Esophagus muscularis mucosa (tissue), 4 donors: ENCODE measurements at regions not wholly inside any gene's neighbourhood (a gene's known extent, or its start where the extent isn't known, plus 50 kb on each side); places are given as distances from the start of the nearest gene placed in this dataset.
"Not testable (repeated sequence)": the region's sequence is repeated elsewhere in the genome, so short reads cannot be mapped to it uniquely, and the experiment has no call there.

ENCODE experiments used
- DNase-seq: peaks from one replicate; pipeline ENCODE4 v3.0.0-alpha.2; 2017; ENCODE audit errors: extremely low spot score
- H3K27ac ChIP-seq, 4 donors: fragments of 200-600 bp; sonication (generic); replicated peaks in 1 of 4; 1 replicate in 3 of 4; 2 replicates in 1 of 4; pipeline ENCODE4 v1.5.1; 2016 to 2019; ENCODE audit warnings: mild to moderate bottlenecking in 1 of 4
- H3K27me3 ChIP-seq, 4 donors: fragments of 200-600 bp; sonication (generic); one replicate each; pipeline versions ENCODE4 v1.5.1 to v1.6.0; 2016 to 2019
- H3K36me3 ChIP-seq, 4 donors: fragments of 200-600 bp; sonication (generic); one replicate each; pipeline ENCODE4 v1.5.1; 2016 to 2019
- H3K4me1 ChIP-seq, 4 donors: fragments of 200-600 bp; sonication (generic); one replicate each; pipeline ENCODE4 v1.5.1; 2016 to 2019
- H3K4me3 ChIP-seq, 4 donors: fragments of 200-600 bp; sonication (generic); 1 replicate in 2 of 4; 2 replicates in 2 of 4; pipeline ENCODE4 v1.5.1; 2016 to 2019; ENCODE audit warnings: mild to moderate bottlenecking in 4 of 4, moderate library complexity in 1 of 4
- H3K9me3 ChIP-seq, 4 donors: fragments of 200-600 bp; sonication (generic); 1 replicate in 3 of 4; 2 replicates in 1 of 4; pipeline ENCODE4 v1.5.1; 2016 to 2019
- CTCF ChIP-seq, 3 experiments: fragments of 200-600 bp in 2 of 3; fragments of 450-650 bp in 1 of 3; sonication (generic) in 2 of 3; IDR thresholded peaks; one replicate each; pipeline ENCODE4 v1.5.1; 2017 to 2019; ENCODE audit warnings: antibody characterized with exemption in 3 of 3, mild to moderate bottlenecking in 2 of 3, moderate library complexity in 1 of 3
- EP300 ChIP-seq: sonication (generic); formaldehyde crosslinking; IDR thresholded peaks from one replicate; pipeline ENCODE4 v1.6.1; 2017; ENCODE audit warnings: antibody characterized with exemption
- POLR2A ChIP-seq: fragments of 450-650 bp; IDR thresholded peaks from one replicate; pipeline ENCODE4 v1.6.1; 2017; ENCODE audit warnings: antibody characterized with exemption, moderate library complexity, mild to moderate bottlenecking, low read depth
- POLR2AphosphoS5 ChIP-seq, 2 donors: sonication (generic); formaldehyde crosslinking; IDR thresholded peaks; one replicate each; pipeline ENCODE4 v1.6.1; 2017; ENCODE audit warnings: antibody characterized with exemption in 2 of 2
- WGBS: methylation state at CpG from one replicate; pipeline ENCODE4 v1.1.5; 2018; 5-methylcytosine and 5-hydroxymethylcytosine counted together
- intact Hi-C: fragments of 100-400 bp; cut with DNase I; formaldehyde crosslinking; loops from one replicate; pipeline ENCODE4 v1.15.1; 2023

- Histone ChIP-seq H3K9me3 (peaks cover 0 to 4% (median 0%) of the 10 kb centered on the region in 4 donors), H3K4me3 (no peak overlapping the region), H3K27me3 (no peaks in the 10 kb centered on the region), H3K4me1 (no peaks in the 10 kb centered on the region), H3K27ac (no peak overlapping the region), H3K36me3 (no peaks in the 10 kb centered on the region)
- 92% methylated on average over 3 of the region's 3 CpGs for WGBS
- TF ChIP-seq POLR2A (no peak), EP300 (no peak), POLR2AphosphoS5 (IDR thresholded peaks at IDR 0.05) (no peak), CTCF (IDR thresholded peaks at IDR 0.05) (no peak)
- intact Hi-C loops, result no loop called here
- no peak for DNase-seq
Observed at GRCh38 chr2:188684795-188685194, 289.4 kb upstream of the COL3A1 start.

GRCh38 chr2:188693111-188693510, 281.1 kb upstream of the COL3A1 start:
- Histone ChIP-seq H3K27ac (no peak overlapping the region), H3K27me3 (no peaks in the 10 kb centered on the region), H3K4me3 (no peak overlapping the region), H3K4me1 (no peaks in the 10 kb centered on the region), H3K36me3 (no peaks in the 10 kb centered on the region), H3K9me3 (no peaks in the 10 kb centered on the region)
- intact Hi-C loops, result no loop called here
- DNase-seq, result no peak
- 95% methylated on average over 4 of the region's 4 CpGs for WGBS
- TF ChIP-seq CTCF (IDR thresholded peaks at IDR 0.05), result no peak
- TF ChIP-seq POLR2A, result no peak
- no peak for TF ChIP-seq EP300
- no peak for TF ChIP-seq POLR2AphosphoS5 (IDR thresholded peaks at IDR 0.05)

- no peaks in the 10 kb centered on the region for H3K4me1 ChIP-seq
- H3K4me3 ChIP-seq, result no peak overlapping the region
- TF ChIP-seq POLR2AphosphoS5 (IDR thresholded peaks at IDR 0.05) (no peak), CTCF (IDR thresholded peaks at IDR 0.05) (no peak), EP300 (no peak), POLR2A (no peak)
- 81% methylated on average over 2 of the region's 2 CpGs for WGBS
- H3K9me3 ChIP-seq, result no peaks in the 10 kb centered on the region
- DNase-seq, result no peak
- H3K36me3 ChIP-seq, result no peaks in the 10 kb centered on the region
- no peak overlapping the region for H3K27ac ChIP-seq
- intact Hi-C loops, result no loop called here
- H3K27me3 ChIP-seq, result no peaks in the 10 kb centered on the region
Observed at GRCh38 chr2:188693771-188694170, 280.4 kb upstream of the COL3A1 start.

GRCh38 chr2:188695953-188696352, 278.2 kb upstream of the COL3A1 start:
- Histone ChIP-seq H3K27me3 (no peaks in the 10 kb centered on the region), H3K9me3 (no peaks in the 10 kb centered on the region), H3K4me1 (no peaks in the 10 kb centered on the region), H3K27ac (no peak overlapping the region), H3K4me3 (no peak overlapping the region), H3K36me3 (no peaks in the 10 kb centered on the region)
- 36% methylated on average over 3 of the region's 3 CpGs for WGBS
- intact Hi-C loops, result no loop called here
- DNase-seq, result no peak
- TF ChIP-seq EP300, result no peak
- no peak for TF ChIP-seq POLR2AphosphoS5 (IDR thresholded peaks at IDR 0.05)
- TF ChIP-seq CTCF (IDR thresholded peaks at IDR 0.05), result no peak
- no peak for TF ChIP-seq POLR2A

GRCh38 chr2:188698151-188698550, 276.0 kb upstream of the COL3A1 start:
- H3K4me3 ChIP-seq, DNase-seq, H3K27ac ChIP-seq, H3K36me3 ChIP-seq, intact Hi-C loops, H3K4me1 ChIP-seq, H3K9me3 ChIP-seq, H3K27me3 ChIP-seq: not testable (repeated sequence)
- 97% methylated on average over 1 of the region's 1 CpG for WGBS
